H1 (cell line): ENCODE measurements at regions not wholly inside any gene's neighbourhood (a gene's known extent, or its start where the extent isn't known, plus 50 kb on each side); places are given as distances from the start of the nearest gene placed in this dataset.

Experiments used
- CEBPB ChIP-seq: IDR thresholded peaks from 2 replicates; pipeline ENCODE4 v1.6.1; 2012; ENCODE audit warnings: low read depth, low read length
- CTCF ChIP-seq, 3 experiments: IDR thresholded peaks; 1 replicate in 2 of 3; 2 replicates in 1 of 3; pipeline versions ENCODE4 v1.5.1 to v1.6.1; 2011; ENCODE audit warnings: low read length in 3 of 3, mild to moderate bottlenecking in 3 of 3, inconsistent platforms in 2 of 3, low read depth in 1 of 3, moderate library complexity in 1 of 3; ENCODE audit not compliant: insufficient read depth in 1 of 3; ENCODE audit errors: control extremely low read depth in 1 of 3
- EZH2 ChIP-seq: fragments of 200-600 bp; sonication (generic); IDR thresholded peaks from 2 replicates; pipeline ENCODE4 v1.7.1; 2012; ENCODE audit warnings: low read depth, mild to moderate bottlenecking, moderate library complexity, low read length, inconsistent platforms; ENCODE audit not compliant: severe bottlenecking
- FOSL1 ChIP-seq: IDR thresholded peaks from 2 replicates; pipeline ENCODE4 v1.6.1; 2011; ENCODE audit warnings: mild to moderate bottlenecking, low read depth, low read length, moderate library complexity; ENCODE audit not compliant: insufficient read depth
- JUN ChIP-seq: IDR thresholded peaks from 2 replicates; pipeline ENCODE4 v1.6.1; 2011; ENCODE audit warnings: low read depth, mild to moderate bottlenecking, improper control_type of control experiment, low read length
- POLR2A ChIP-seq, 2 experiments: IDR thresholded peaks; 1 replicate in 1 of 2; 2 replicates in 1 of 2; pipeline ENCODE4 v1.6.1; 2011; ENCODE audit warnings: low read depth in 2 of 2, low read length in 2 of 2, mild to moderate bottlenecking in 2 of 2; ENCODE audit errors: control extremely low read depth in 1 of 2
- POU5F1 ChIP-seq: IDR thresholded peaks from 2 replicates; pipeline ENCODE4 v1.6.1; 2011; ENCODE audit warnings: low read depth, mild to moderate bottlenecking, low read length, moderate library complexity
- RAD21 ChIP-seq, 2 experiments: IDR thresholded peaks in 1 of 2; conservative IDR thresholded peaks in 1 of 2; 2 replicates each; pipeline ENCODE4 v1.6.1; 2011; ENCODE audit warnings: low read depth in 2 of 2, low read length in 2 of 2, improper control_type of control experiment in 1 of 2, inconsistent platforms in 1 of 2, mild to moderate bottlenecking in 1 of 2, moderate library complexity in 1 of 2
- SIN3A ChIP-seq, 2 experiments: IDR thresholded peaks in 1 of 2; conservative IDR thresholded peaks in 1 of 2; 2 replicates each; pipeline ENCODE4 v1.6.1; 2011 to 2012; ENCODE audit warnings: low read length in 2 of 2, improper control_type of control experiment in 1 of 2, low read depth in 1 of 2, mild to moderate bottlenecking in 1 of 2
- SUZ12 ChIP-seq: fragments of 200-600 bp; sonication (generic); IDR thresholded peaks from 2 replicates; pipeline ENCODE4 v1.6.1; 2012; ENCODE audit warnings: mild to moderate bottlenecking, inconsistent platforms, low read length, moderate library complexity, mixed read lengths
- TAF1 ChIP-seq: IDR thresholded peaks from 2 replicates; pipeline ENCODE4 v1.6.1; 2011; ENCODE audit warnings: mild to moderate bottlenecking, low read depth, low read length
- USF2 ChIP-seq: IDR thresholded peaks from 2 replicates; pipeline ENCODE4 v1.6.1; 2011; ENCODE audit warnings: low read length, improper control_type of control experiment
- YY1 ChIP-seq: IDR thresholded peaks from 2 replicates; pipeline ENCODE4 v1.6.1; 2011; ENCODE audit warnings: low read depth, mild to moderate bottlenecking, low read length

GRCh38 chr10:9834434-9834833, 1183.2 kb upstream of the CELF2 start:
- TF ChIP-seq CTCF (IDR thresholded peaks at IDR 0.05; ENCODE audit: control extremely low read depth in 1 of 3, insufficient read depth in 1 of 3, low read depth in 1 of 3, low read length in 3 of 3) (no peak), RAD21 (IDR thresholded peaks at IDR 0.05 in 1 of 2, conservative IDR thresholded peaks at IDR 0.05 in 1 of 2; ENCODE audit: low read depth in 2 of 2, low read length in 2 of 2) (no peak), POU5F1 (no peak), TAF1 (no peak), CEBPB (no peak), FOSL1 (no peak), SUZ12 (no peak), EZH2 (no peak), JUN (no peak), YY1 (no peak), USF2 (no peak), SIN3A (conservative IDR thresholded peaks at IDR 0.05 in 1 of 2, IDR thresholded peaks at IDR 0.05 in 1 of 2; ENCODE audit: low read depth in 1 of 2, low read length in 2 of 2) (no peak), POLR2A (IDR thresholded peaks at IDR 0.05; ENCODE audit: control extremely low read depth in 1 of 2, low read depth in 2 of 2, low read length in 2 of 2) (no peak)
